ENCODE measurements at regions not wholly inside any gene's neighbourhood (a gene's known extent, or its start where the extent isn't known, plus 50 kb on each side); places are given as distances from the start of the nearest gene placed in this dataset.

DNA sequence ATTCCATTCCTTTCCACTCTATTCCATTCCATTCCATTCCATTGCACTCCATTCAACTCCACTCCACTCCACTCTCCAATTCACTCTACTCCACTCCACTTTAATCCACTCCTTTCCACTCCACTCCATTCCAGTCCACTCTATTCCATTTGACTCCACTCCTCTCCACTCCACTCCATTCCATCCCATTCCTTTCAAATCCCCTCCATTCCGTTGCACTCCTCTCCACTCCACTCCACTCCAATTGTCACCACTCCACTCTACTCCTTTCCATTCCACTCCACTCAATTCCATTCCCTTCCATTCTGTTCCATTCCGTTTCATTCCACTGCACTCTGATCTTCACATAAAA is 2563.7 kb upstream of the TPTE start:
- TF ChIP-seq, protein P1, sequence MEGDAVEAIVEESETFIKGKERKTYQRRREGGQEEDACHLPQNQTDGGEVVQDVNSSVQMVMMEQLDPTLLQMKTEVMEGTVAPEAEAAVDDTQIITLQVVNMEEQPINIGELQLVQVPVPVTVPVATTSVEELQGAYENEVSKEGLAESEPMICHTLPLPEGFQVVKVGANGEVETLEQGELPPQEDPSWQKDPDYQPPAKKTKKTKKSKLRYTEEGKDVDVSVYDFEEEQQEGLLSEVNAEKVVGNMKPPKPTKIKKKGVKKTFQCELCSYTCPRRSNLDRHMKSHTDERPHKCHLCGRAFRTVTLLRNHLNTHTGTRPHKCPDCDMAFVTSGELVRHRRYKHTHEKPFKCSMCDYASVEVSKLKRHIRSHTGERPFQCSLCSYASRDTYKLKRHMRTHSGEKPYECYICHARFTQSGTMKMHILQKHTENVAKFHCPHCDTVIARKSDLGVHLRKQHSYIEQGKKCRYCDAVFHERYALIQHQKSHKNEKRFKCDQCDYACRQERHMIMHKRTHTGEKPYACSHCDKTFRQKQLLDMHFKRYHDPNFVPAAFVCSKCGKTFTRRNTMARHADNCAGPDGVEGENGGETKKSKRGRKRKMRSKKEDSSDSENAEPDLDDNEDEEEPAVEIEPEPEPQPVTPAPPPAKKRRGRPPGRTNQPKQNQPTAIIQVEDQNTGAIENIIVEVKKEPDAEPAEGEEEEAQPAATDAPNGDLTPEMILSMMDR (IDR thresholded peaks at IDR 0.05) = no peak
- no peak for TF ChIP-seq EZH2 (IDR thresholded peaks at IDR 0.05; ENCODE audit: borderline replicate concordance, insufficient read depth, low read depth, low read length, poor library complexity, severe bottlenecking)

Data from B cell (primary cell).